Mesenchymal stem cell (in vitro differentiated cells and primary cell): ENCODE measurements at regions not wholly inside any gene's neighbourhood (a gene's known extent, or its start where the extent isn't known, plus 50 kb on each side); places are given as distances from the start of the nearest gene placed in this dataset.

Source experiments
- DNase-seq: peaks from one replicate; pipeline ENCODE4 v3.0.0-alpha.2; 2013
- H2AFZ ChIP-seq: one replicate; pipeline ENCODE4 v1.6.1; 2013; ENCODE audit warnings: low read depth, mild to moderate bottlenecking, control low read depth, inconsistent platforms, low read length, moderate library complexity
- H2AK5ac ChIP-seq: 2 replicates; pipeline ENCODE4 v1.6.1; 2013; ENCODE audit warnings: low read length, moderate library complexity, mild to moderate bottlenecking, inconsistent platforms; ENCODE audit not compliant: severe bottlenecking
- H2BK120ac ChIP-seq: one replicate; pipeline ENCODE4 v1.6.1; 2013; ENCODE audit warnings: low read depth, mild to moderate bottlenecking, inconsistent platforms, low read length, moderate library complexity
- H2BK12ac ChIP-seq, 2 experiments: one replicate each; pipeline ENCODE4 v1.6.1; 2013; ENCODE audit warnings: inconsistent platforms in 2 of 2, low read length in 2 of 2, mild to moderate bottlenecking in 2 of 2, moderate library complexity in 2 of 2, control low read depth in 1 of 2
- H2BK15ac ChIP-seq: one replicate; pipeline ENCODE4 v1.6.1; 2013; ENCODE audit warnings: mild to moderate bottlenecking, low read depth, inconsistent platforms; ENCODE audit not compliant: poor library complexity, severe bottlenecking
- H2BK5ac ChIP-seq: 2 replicates; pipeline ENCODE4 v1.6.1; 2013; ENCODE audit warnings: low read depth, mild to moderate bottlenecking, low read length, control low read depth, inconsistent platforms; ENCODE audit not compliant: poor library complexity, severe bottlenecking
- H3K14ac ChIP-seq, 2 experiments: one replicate each; pipeline ENCODE4 v1.6.1; 2013; ENCODE audit warnings: inconsistent platforms in 2 of 2, low read length in 2 of 2, control low read depth in 1 of 2, mild to moderate bottlenecking in 1 of 2, moderate library complexity in 1 of 2
- H3K18ac ChIP-seq, 2 experiments: one replicate each; pipeline ENCODE4 v1.6.1; 2013; ENCODE audit warnings: inconsistent platforms in 2 of 2, low read length in 2 of 2, control low read depth in 1 of 2, low read depth in 1 of 2, mild to moderate bottlenecking in 1 of 2
- H3K23ac ChIP-seq, 2 experiments: one replicate each; pipeline ENCODE4 v1.6.1; 2013; ENCODE audit warnings: inconsistent platforms in 2 of 2, low read length in 2 of 2, mild to moderate bottlenecking in 2 of 2, moderate library complexity in 2 of 2, control low read depth in 1 of 2
- H3K27ac ChIP-seq: 2 replicates; pipeline ENCODE4 v1.5.1; 2013; ENCODE audit warnings: mild to moderate bottlenecking, moderate library complexity, low read length, control low read depth, inconsistent platforms; ENCODE audit not compliant: poor library complexity, severe bottlenecking
- H3K27me3 ChIP-seq, 2 experiments: 2 replicates each; pipeline versions ENCODE4 v1.6.1 to v1.7.0; 2013; ENCODE audit warnings: low read length in 2 of 2, mild to moderate bottlenecking in 2 of 2, moderate library complexity in 2 of 2, control low read depth in 1 of 2, inconsistent platforms in 1 of 2; ENCODE audit not compliant: control insufficient read depth in 1 of 2, insufficient read depth in 1 of 2
- H3K36me3 ChIP-seq, 2 experiments: 2 replicates each; pipeline versions ENCODE4 v1.6.1 to v1.7.0; 2013; ENCODE audit warnings: low read length in 2 of 2, control low read depth in 1 of 2, inconsistent platforms in 1 of 2, low read depth in 1 of 2, mild to moderate bottlenecking in 1 of 2; ENCODE audit not compliant: insufficient read depth in 2 of 2, control insufficient read depth in 1 of 2
- H3K4ac ChIP-seq, 2 experiments: one replicate each; pipeline ENCODE4 v1.6.1; 2013; ENCODE audit warnings: inconsistent platforms in 2 of 2, low read length in 2 of 2, mild to moderate bottlenecking in 2 of 2, moderate library complexity in 2 of 2, control low read depth in 1 of 2, low read depth in 1 of 2
- H3K4me1 ChIP-seq: 2 replicates; pipeline ENCODE4 v1.6.1; 2013; ENCODE audit warnings: low read depth, low read length, control low read depth; ENCODE audit not compliant: control insufficient read depth, insufficient read depth
- H3K4me2 ChIP-seq: 2 replicates; pipeline ENCODE4 v1.6.1; 2013; ENCODE audit warnings: low read length, mild to moderate bottlenecking, inconsistent platforms; ENCODE audit not compliant: poor library complexity, severe bottlenecking
- H3K4me3 ChIP-seq, 2 experiments: 2 replicates each; pipeline versions ENCODE4 v1.5.1 to v1.7.0; 2013; ENCODE audit warnings: low read length in 2 of 2, mild to moderate bottlenecking in 2 of 2, control low read depth in 1 of 2, low read depth in 1 of 2; ENCODE audit not compliant: insufficient read depth in 1 of 2
- H3K79me1 ChIP-seq: replicated peaks from 2 replicates; pipeline ENCODE4 v1.6.1; 2013; ENCODE audit warnings: mild to moderate bottlenecking, control low read depth, low read length, inconsistent platforms; ENCODE audit not compliant: poor library complexity, severe bottlenecking
- H3K9ac ChIP-seq: 2 replicates; pipeline ENCODE4 v1.7.0; 2013; ENCODE audit warnings: mild to moderate bottlenecking, low read length, moderate library complexity
- H3K9me3 ChIP-seq: 2 replicates; pipeline ENCODE4 v1.7.0; 2013; ENCODE audit warnings: mild to moderate bottlenecking, low read length; ENCODE audit not compliant: control insufficient read depth
- H4K8ac ChIP-seq: one replicate; pipeline ENCODE4 v1.6.1; 2013; ENCODE audit warnings: inconsistent platforms, mild to moderate bottlenecking, low read length, moderate library complexity
- H4K91ac ChIP-seq: one replicate; pipeline ENCODE4 v1.6.1; 2013; ENCODE audit warnings: mild to moderate bottlenecking, low read length, inconsistent platforms
- WGBS: methylation state at CpG from one replicate; pipeline ENCODE4 v1.1.7; 2013; ENCODE audit warnings: mixed read lengths; 5-methylcytosine and 5-hydroxymethylcytosine counted together

DNA sequence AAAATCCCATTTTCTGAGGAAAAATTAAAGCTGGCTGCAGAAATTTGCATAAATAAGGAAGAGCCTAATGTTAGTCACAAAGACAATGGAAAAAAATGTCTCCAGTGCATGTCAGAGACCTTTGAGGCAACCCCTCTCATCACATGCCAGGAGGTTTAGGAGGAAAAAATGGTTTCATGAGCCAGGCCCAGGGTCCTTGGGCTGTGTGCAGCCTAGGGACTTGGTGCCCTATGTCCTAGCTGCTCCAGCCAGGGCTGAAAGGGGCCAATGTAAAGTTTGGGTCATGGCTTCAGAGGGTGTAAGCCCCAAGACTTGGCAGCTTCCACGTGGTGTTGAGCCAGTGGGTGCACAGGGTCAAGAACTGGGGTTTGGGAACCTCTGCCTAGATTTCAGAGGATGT, 1252.6 kb downstream of the PCDH9 start:
- H3K14ac ChIP-seq = no peak overlapping the region
- no peak overlapping the region for H2BK12ac ChIP-seq
- H3K36me3 ChIP-seq = no peaks in the 10 kb centered on the region
- no peak overlapping the region for H2AFZ ChIP-seq
- H3K27ac ChIP-seq = no peak overlapping the region
- no peak overlapping the region for H2BK5ac ChIP-seq
- H3K4me3 ChIP-seq = no peak overlapping the region
- H2BK120ac ChIP-seq = no peak overlapping the region
- no peak overlapping the region for H2AK5ac ChIP-seq
- no peaks in the 10 kb centered on the region for H3K79me1 ChIP-seq
- H4K8ac ChIP-seq = no peak overlapping the region
- H3K4me1 ChIP-seq = no peaks in the 10 kb centered on the region
- no peak overlapping the region for H3K9ac ChIP-seq
- H3K27me3 ChIP-seq = no peaks in the 10 kb centered on the region
- no peak overlapping the region for H3K23ac ChIP-seq
- WGBS = 60% methylated on average over 1 of the region's 1 CpG
- no peak overlapping the region for H2BK15ac ChIP-seq
- H3K18ac ChIP-seq = no peak overlapping the region
- H3K9me3 ChIP-seq = no peaks in the 10 kb centered on the region
- no peak overlapping the region for H4K91ac ChIP-seq
- H3K4ac ChIP-seq = no peak overlapping the region
- H3K4me2 ChIP-seq = no peak overlapping the region
- no peak for DNase-seq

DNA sequence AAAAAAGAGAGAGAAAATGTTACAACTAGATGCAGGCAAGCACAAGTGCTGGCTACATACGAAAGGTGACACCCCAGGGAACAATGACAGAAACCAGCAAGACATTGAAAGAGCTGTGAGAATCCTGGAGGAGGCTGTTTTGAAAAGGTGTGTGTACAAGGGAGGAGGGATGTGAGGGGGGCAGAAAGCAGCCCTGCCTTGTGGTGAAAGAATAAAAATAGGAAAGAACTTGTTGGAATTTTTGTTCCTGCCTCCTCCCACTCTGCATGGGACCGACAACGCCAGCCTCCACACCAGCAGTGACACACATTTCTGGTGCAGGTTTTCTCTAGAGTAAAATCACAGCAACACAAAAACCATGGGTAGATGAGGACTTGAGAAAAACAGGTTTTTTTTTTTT, 1258.6 kb downstream of the PCDH9 start:
- Histone ChIP-seq H3K9ac (no peak overlapping the region), H3K4ac (no peak overlapping the region), H3K36me3 (no peaks in the 10 kb centered on the region), H2BK120ac (no peak overlapping the region), H3K4me2 (no peak overlapping the region), H2BK12ac (no peak overlapping the region), H4K91ac (no peak overlapping the region), H2BK5ac (no peak overlapping the region), H2BK15ac (no peak overlapping the region), H3K4me1 (no peaks in the 10 kb centered on the region), H3K14ac (no peak overlapping the region), H2AK5ac (no peak overlapping the region), H3K27ac (no peak overlapping the region), H3K18ac (no peak overlapping the region), H4K8ac (no peak overlapping the region), H3K4me3 (no peak overlapping the region), H3K9me3 (no peaks in the 10 kb centered on the region), H3K79me1 (no peaks in the 10 kb centered on the region), H2AFZ (no peak overlapping the region), H3K27me3 (no peaks in the 10 kb centered on the region), H3K23ac (no peak overlapping the region)
- WGBS = 84% methylated on average over 1 of the region's 3 CpGs
- no peak for DNase-seq

DNA sequence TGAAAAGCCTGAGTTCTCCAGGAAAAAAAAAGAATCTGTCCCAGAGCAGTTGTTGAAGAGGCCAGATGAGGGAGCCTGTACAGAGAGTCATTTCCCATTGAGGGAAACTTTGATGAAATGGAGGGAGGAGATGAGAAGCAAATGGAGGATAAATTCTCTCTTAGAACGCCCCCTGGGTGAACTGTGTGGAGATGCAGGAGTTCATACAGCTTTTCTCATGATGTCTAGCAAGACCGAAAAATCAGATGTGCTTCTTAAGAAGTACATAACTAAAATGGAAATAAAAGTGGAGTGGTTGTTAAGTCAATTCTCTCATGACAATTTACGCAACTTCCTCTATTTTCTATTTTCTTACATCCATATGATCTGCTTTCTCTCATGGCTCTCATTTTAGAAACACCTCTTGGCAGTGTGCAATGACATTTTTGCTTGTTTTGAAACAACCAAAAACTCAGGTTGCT, 1263.1 kb downstream of the PCDH9 start:
- Histone ChIP-seq H2AK5ac (no peak overlapping the region), H2BK12ac (no peak overlapping the region), H3K27me3 (no peaks in the 10 kb centered on the region), H3K23ac (no peak overlapping the region), H3K79me1 (no peaks in the 10 kb centered on the region), H2BK15ac (no peak overlapping the region), H3K4me2 (no peak overlapping the region), H2BK5ac (no peak overlapping the region), H3K36me3 (no peaks in the 10 kb centered on the region), H3K27ac (no peak overlapping the region), H4K91ac (no peak overlapping the region), H3K18ac (no peak overlapping the region), H2AFZ (no peak overlapping the region), H3K9me3 (no peaks in the 10 kb centered on the region), H4K8ac (no peak overlapping the region), H2BK120ac (no peak overlapping the region), H3K4me3 (no peak overlapping the region), H3K9ac (no peak overlapping the region), H3K14ac (no peak overlapping the region), H3K4ac (no peak overlapping the region), H3K4me1 (no peaks in the 10 kb centered on the region)
- DNase-seq = peak; percentile 65
- WGBS = 33% methylated on average over 3 of the region's 3 CpGs

DNA sequence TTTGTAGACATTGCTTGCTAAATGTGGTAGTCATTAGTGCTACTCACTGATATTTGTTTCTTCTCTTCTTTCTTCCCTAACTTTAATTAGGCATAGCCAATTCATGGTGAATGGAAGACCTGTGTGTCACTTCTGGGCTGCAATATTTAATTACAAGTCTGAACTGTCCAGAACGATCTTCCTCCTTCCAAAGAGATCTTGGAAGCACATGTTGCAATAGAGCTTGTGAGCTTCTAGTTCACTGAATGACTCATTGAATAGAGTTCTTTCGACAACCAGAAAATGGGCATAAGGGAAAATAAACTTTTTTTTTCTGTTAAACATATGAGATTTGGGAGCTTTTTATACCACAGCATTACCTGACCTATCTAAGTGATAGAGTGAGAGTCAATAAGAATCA, 1264.6 kb downstream of the PCDH9 start:
- no peak overlapping the region for H2BK12ac ChIP-seq
- no peak overlapping the region for H3K14ac ChIP-seq
- H3K9me3 ChIP-seq = no peaks in the 10 kb centered on the region
- no peak overlapping the region for H4K91ac ChIP-seq
- DNase-seq = peak; percentile 42
- no peak overlapping the region for H2BK5ac ChIP-seq
- no peak overlapping the region for H3K27ac ChIP-seq
- no peak overlapping the region for H3K4me3 ChIP-seq
- H3K4ac ChIP-seq = no peak overlapping the region
- H3K27me3 ChIP-seq = no peaks in the 10 kb centered on the region
- H3K36me3 ChIP-seq = no peaks in the 10 kb centered on the region
- H2BK120ac ChIP-seq = no peak overlapping the region
- no peak overlapping the region for H4K8ac ChIP-seq
- no peaks in the 10 kb centered on the region for H3K79me1 ChIP-seq
- no peak overlapping the region for H2BK15ac ChIP-seq
- no peak overlapping the region for H2AFZ ChIP-seq
- H3K23ac ChIP-seq = no peak overlapping the region
- no peak overlapping the region for H2AK5ac ChIP-seq
- no peaks in the 10 kb centered on the region for H3K4me1 ChIP-seq
- no peak overlapping the region for H3K9ac ChIP-seq
- H3K4me2 ChIP-seq = no peak overlapping the region
- 100% methylated on average over 1 of the region's 2 CpGs for WGBS
- H3K18ac ChIP-seq = no peak overlapping the region
